GM12873 (cell line): ENCODE measurements at regions not wholly inside any gene's neighbourhood (a gene's known extent, or its start where the extent isn't known, plus 50 kb on each side); places are given as distances from the start of the nearest gene placed in this dataset.

Experiments
- TF ChIP-seq, protein P1 (sequence below): IDR thresholded peaks from 2 replicates; pipeline ENCODE4 v1.5.1; 2012; ENCODE audit warnings: low read depth, mild to moderate bottlenecking, moderate library complexity, low read length, control low read depth; ENCODE audit not compliant: insufficient read depth; ENCODE audit errors: missing control alignments

DNA sequence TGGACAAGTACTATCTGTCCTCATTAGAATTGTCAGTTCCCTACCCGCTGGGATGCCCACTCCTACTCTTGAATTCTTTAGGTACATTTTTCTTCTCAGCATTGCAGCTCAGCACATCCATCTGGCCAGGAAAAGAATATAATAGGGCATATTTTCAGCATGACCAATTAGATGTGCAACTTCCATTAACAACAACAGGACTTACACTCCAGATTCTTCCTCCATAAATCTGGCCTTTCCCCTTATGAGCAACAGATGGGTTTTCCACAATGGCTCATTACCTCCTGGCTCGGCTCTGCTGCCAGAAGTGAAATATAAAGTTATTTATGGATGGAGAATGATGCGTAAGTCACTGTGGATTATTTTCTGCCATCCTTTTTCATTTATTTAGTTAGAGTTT is 443.8 kb upstream of the TGFBR2 start:
- TF ChIP-seq, protein P1, sequence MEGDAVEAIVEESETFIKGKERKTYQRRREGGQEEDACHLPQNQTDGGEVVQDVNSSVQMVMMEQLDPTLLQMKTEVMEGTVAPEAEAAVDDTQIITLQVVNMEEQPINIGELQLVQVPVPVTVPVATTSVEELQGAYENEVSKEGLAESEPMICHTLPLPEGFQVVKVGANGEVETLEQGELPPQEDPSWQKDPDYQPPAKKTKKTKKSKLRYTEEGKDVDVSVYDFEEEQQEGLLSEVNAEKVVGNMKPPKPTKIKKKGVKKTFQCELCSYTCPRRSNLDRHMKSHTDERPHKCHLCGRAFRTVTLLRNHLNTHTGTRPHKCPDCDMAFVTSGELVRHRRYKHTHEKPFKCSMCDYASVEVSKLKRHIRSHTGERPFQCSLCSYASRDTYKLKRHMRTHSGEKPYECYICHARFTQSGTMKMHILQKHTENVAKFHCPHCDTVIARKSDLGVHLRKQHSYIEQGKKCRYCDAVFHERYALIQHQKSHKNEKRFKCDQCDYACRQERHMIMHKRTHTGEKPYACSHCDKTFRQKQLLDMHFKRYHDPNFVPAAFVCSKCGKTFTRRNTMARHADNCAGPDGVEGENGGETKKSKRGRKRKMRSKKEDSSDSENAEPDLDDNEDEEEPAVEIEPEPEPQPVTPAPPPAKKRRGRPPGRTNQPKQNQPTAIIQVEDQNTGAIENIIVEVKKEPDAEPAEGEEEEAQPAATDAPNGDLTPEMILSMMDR: no peak

GRCh38 chr3:30166535-30166934 is 439.9 kb upstream of the TGFBR2 start:
- TF ChIP-seq, protein P1: no peak

GRCh38 chr3:30167541-30168011 is 438.8 kb upstream of the TGFBR2 start:
- TF ChIP-seq, protein P1: no peak

DNA sequence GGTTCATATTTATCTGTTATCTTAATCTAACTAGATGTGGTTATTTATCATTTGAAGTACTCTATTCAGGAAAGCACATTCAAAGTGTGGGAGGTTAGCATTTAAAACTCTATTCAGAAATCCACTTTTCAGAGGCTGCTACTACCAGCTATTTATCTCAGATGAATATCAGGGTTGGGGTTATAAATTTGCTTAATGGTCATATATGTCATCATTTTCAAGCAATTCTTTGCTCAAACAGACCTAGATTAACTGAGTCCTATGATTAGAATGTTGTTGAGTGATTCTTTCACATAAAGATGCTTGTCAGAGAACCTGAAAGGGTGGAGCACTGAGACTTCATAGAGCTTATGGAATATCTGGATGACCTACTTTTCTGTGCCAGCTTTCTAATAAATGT is 436.9 kb upstream of the TGFBR2 start:
- TF ChIP-seq, protein P1: no peak

- TF ChIP-seq, protein P1: no peak
Measured at GRCh38 chr3:30170681-30171438, 435.5 kb upstream of the TGFBR2 start.

DNA sequence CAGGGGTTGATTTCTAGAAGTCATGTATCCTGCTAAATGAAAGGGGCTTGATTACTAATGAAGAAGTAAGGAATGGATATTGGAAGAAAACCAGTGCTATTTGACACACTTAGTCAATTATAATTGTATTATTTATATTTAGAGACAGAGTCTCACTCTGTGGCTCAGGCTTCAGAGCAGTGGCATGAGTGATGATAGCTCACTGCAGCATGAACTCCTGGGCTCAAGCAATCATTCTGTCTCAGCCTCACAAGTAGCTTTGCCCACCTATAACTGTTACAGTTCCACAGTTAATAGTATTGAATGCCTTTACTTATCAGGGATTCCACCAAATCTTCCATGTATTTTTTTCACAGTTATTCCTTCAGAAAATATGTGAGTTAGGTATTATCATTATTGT is 432.0 kb upstream of the TGFBR2 start:
- TF ChIP-seq, protein P1: no peak

GRCh38 chr3:30180310-30181177 is 425.9 kb upstream of the TGFBR2 start:
- TF ChIP-seq, protein P1: no peak
